ENCODE measurements at regions not wholly inside any gene's neighbourhood (a gene's known extent, or its start where the extent isn't known, plus 50 kb on each side); places are given as distances from the start of the nearest gene placed in this dataset.
A peak's percentile ranks its signal among the peaks of the same experiment; 100 is the strongest.

DNA sequence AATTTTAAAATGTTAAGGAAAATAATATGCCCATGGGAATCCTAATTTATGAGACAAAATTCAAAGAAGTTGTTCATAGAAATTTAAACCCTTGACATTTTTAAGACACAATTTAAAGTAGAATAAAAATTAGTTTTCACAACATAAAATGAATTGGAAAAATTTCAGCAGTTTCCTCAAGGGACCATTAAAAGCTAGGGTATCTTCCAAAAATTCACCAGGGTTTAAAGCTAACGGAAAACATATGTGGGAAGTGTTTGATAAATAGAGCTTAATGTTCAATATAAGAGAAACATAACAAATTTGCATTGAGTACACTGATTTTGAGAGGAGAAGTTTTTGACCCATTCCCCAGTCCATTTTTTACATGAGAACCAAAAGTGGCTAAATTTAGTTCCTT is 228.9 kb upstream of the TTC29 start:
- Mint-ChIP-seq H3K4me1 (peaks cover 7% of the 10 kb centered on the region), H3K36me3 (no peaks in the 10 kb centered on the region), H3K4me3 (no peak overlapping the region), H3K9me3 (no peaks in the 10 kb centered on the region), H3K27me3 (ENCODE audit: low read depth) (no peaks in the 10 kb centered on the region), H3K27ac (no peak overlapping the region)
- ChIA-PET CTCF (no interaction called here), POLR2A (no interaction called here)
- TF ChIP-seq, protein P1, sequence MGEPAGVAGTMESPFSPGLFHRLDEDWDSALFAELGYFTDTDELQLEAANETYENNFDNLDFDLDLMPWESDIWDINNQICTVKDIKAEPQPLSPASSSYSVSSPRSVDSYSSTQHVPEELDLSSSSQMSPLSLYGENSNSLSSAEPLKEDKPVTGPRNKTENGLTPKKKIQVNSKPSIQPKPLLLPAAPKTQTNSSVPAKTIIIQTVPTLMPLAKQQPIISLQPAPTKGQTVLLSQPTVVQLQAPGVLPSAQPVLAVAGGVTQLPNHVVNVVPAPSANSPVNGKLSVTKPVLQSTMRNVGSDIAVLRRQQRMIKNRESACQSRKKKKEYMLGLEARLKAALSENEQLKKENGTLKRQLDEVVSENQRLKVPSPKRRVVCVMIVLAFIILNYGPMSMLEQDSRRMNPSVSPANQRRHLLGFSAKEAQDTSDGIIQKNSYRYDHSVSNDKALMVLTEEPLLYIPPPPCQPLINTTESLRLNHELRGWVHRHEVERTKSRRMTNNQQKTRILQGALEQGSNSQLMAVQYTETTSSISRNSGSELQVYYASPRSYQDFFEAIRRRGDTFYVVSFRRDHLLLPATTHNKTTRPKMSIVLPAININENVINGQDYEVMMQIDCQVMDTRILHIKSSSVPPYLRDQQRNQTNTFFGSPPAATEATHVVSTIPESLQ (CRISPR knock-in tag; IDR thresholded peaks at IDR 0.05): no peak
- ATAC-seq (no peak), DNase-seq (ENCODE audit: low spot score) (no peak)

DNA sequence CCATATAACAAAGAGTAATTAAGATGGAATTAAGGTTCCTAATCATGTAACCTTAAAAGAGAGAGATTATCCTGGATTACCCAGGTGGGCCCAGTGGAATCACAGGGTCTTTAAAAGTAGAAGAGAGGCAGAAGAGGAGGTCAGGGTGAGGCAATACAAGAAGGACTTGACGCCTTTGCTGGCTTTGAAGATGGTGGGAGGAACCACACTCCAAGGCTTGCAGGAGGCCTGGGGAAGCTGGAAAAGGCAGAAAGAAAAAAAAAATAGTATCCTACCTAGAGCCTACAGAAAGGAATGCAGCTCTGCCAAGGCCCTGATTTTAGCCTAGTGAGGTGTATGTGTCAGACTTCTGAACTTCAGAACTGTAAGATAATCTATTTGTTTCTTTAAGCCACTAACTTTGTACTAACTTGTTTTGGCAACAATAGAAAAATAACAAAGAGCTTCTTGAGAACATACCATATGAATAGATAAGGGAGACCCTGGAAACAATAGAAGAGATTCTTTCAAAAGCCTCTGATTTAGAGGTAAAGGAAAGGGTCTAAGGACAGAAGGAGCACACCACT is 229.9 kb upstream of the TTC29 start:
- CTCF ChIA-PET: interaction anchor here (1.0 kb wide), 1 partner anchor 15 kb away, joined by 11 read pairs; no protein-coding TSS in a partner anchor
- H3K9me3 Mint-ChIP-seq: no peaks in the 10 kb centered on the region
- POLR2A ChIA-PET: no interaction called here
- H3K27me3 Mint-ChIP-seq (ENCODE audit: low read depth): no peaks in the 10 kb centered on the region
- peaks cover 7% of the 10 kb centered on the region for H3K4me1 Mint-ChIP-seq
- DNase-seq (ENCODE audit: low spot score) (no peak), ATAC-seq (peak; percentile 28; the same call in 1 of the 2 replicates)
- TF ChIP-seq, protein P2, sequence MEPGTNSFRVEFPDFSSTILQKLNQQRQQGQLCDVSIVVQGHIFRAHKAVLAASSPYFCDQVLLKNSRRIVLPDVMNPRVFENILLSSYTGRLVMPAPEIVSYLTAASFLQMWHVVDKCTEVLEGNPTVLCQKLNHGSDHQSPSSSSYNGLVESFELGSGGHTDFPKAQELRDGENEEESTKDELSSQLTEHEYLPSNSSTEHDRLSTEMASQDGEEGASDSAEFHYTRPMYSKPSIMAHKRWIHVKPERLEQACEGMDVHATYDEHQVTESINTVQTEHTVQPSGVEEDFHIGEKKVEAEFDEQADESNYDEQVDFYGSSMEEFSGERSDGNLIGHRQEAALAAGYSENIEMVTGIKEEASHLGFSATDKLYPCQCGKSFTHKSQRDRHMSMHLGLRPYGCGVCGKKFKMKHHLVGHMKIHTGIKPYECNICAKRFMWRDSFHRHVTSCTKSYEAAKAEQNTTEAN (CRISPR knock-in tag; IDR thresholded peaks at IDR 0.05): no peak
- TF ChIP-seq FOXP1 (CRISPR knock-in tag; IDR thresholded peaks at IDR 0.05; ENCODE audit: borderline replicate concordance): no peak
- no peak for TF ChIP-seq SMAD3 (CRISPR knock-in tag; IDR thresholded peaks at IDR 0.05; ENCODE audit: borderline replicate concordance)
- TF ChIP-seq HMGA2 (CRISPR knock-in tag; IDR thresholded peaks at IDR 0.05): no peak
- TF ChIP-seq ATF1 (CRISPR knock-in tag; IDR thresholded peaks at IDR 0.05): no peak
- TF ChIP-seq, protein P3, sequence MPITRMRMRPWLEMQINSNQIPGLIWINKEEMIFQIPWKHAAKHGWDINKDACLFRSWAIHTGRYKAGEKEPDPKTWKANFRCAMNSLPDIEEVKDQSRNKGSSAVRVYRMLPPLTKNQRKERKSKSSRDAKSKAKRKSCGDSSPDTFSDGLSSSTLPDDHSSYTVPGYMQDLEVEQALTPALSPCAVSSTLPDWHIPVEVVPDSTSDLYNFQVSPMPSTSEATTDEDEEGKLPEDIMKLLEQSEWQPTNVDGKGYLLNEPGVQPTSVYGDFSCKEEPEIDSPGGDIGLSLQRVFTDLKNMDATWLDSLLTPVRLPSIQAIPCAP (CRISPR knock-in tag; IDR thresholded peaks at IDR 0.05): no peak
- TF ChIP-seq SOX15 (CRISPR knock-in tag; IDR thresholded peaks at IDR 0.05): no peak
- no peak for TF ChIP-seq ZNF416 (CRISPR knock-in tag; IDR thresholded peaks at IDR 0.05)
- TF ChIP-seq NR1H2 (CRISPR knock-in tag; IDR thresholded peaks at IDR 0.05): no peak
- no peak for TF ChIP-seq KAT7 (CRISPR knock-in tag; IDR thresholded peaks at IDR 0.05; ENCODE audit: borderline replicate concordance)
- TF ChIP-seq, protein P4, sequence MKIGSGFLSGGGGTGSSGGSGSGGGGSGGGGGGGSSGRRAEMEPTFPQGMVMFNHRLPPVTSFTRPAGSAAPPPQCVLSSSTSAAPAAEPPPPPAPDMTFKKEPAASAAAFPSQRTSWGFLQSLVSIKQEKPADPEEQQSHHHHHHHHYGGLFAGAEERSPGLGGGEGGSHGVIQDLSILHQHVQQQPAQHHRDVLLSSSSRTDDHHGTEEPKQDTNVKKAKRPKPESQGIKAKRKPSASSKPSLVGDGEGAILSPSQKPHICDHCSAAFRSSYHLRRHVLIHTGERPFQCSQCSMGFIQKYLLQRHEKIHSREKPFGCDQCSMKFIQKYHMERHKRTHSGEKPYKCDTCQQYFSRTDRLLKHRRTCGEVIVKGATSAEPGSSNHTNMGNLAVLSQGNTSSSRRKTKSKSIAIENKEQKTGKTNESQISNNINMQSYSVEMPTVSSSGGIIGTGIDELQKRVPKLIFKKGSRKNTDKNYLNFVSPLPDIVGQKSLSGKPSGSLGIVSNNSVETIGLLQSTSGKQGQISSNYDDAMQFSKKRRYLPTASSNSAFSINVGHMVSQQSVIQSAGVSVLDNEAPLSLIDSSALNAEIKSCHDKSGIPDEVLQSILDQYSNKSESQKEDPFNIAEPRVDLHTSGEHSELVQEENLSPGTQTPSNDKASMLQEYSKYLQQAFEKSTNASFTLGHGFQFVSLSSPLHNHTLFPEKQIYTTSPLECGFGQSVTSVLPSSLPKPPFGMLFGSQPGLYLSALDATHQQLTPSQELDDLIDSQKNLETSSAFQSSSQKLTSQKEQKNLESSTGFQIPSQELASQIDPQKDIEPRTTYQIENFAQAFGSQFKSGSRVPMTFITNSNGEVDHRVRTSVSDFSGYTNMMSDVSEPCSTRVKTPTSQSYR (CRISPR knock-in tag; IDR thresholded peaks at IDR 0.05): no peak
- no peak for TF ChIP-seq NR2C2 (CRISPR knock-in tag; IDR thresholded peaks at IDR 0.05)
- no peak for TF ChIP-seq RORB (CRISPR knock-in tag; IDR thresholded peaks at IDR 0.05)
- no peak for TF ChIP-seq ZNF671 (CRISPR knock-in tag; IDR thresholded peaks at IDR 0.05)
- TF ChIP-seq TP53 (CRISPR knock-in tag; IDR thresholded peaks at IDR 0.05): no peak
- TF ChIP-seq JAZF1 (CRISPR knock-in tag; IDR thresholded peaks at IDR 0.05): no peak
- TF ChIP-seq GRHL2 (CRISPR knock-in tag; IDR thresholded peaks at IDR 0.05; ENCODE audit: insufficient replicate concordance, severe bottlenecking): no peak
- TF ChIP-seq, protein P5, sequence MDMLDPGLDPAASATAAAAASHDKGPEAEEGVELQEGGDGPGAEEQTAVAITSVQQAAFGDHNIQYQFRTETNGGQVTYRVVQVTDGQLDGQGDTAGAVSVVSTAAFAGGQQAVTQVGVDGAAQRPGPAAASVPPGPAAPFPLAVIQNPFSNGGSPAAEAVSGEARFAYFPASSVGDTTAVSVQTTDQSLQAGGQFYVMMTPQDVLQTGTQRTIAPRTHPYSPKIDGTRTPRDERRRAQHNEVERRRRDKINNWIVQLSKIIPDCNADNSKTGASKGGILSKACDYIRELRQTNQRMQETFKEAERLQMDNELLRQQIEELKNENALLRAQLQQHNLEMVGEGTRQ (CRISPR knock-in tag; IDR thresholded peaks at IDR 0.05): no peak
- TF ChIP-seq, protein P6, sequence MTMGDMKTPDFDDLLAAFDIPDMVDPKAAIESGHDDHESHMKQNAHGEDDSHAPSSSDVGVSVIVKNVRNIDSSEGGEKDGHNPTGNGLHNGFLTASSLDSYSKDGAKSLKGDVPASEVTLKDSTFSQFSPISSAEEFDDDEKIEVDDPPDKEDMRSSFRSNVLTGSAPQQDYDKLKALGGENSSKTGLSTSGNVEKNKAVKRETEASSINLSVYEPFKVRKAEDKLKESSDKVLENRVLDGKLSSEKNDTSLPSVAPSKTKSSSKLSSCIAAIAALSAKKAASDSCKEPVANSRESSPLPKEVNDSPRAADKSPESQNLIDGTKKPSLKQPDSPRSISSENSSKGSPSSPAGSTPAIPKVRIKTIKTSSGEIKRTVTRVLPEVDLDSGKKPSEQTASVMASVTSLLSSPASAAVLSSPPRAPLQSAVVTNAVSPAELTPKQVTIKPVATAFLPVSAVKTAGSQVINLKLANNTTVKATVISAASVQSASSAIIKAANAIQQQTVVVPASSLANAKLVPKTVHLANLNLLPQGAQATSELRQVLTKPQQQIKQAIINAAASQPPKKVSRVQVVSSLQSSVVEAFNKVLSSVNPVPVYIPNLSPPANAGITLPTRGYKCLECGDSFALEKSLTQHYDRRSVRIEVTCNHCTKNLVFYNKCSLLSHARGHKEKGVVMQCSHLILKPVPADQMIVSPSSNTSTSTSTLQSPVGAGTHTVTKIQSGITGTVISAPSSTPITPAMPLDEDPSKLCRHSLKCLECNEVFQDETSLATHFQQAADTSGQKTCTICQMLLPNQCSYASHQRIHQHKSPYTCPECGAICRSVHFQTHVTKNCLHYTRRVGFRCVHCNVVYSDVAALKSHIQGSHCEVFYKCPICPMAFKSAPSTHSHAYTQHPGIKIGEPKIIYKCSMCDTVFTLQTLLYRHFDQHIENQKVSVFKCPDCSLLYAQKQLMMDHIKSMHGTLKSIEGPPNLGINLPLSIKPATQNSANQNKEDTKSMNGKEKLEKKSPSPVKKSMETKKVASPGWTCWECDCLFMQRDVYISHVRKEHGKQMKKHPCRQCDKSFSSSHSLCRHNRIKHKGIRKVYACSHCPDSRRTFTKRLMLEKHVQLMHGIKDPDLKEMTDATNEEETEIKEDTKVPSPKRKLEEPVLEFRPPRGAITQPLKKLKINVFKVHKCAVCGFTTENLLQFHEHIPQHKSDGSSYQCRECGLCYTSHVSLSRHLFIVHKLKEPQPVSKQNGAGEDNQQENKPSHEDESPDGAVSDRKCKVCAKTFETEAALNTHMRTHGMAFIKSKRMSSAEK (CRISPR knock-in tag; IDR thresholded peaks at IDR 0.05; ENCODE audit: borderline replicate concordance): no peak
- H3K36me3 Mint-ChIP-seq: no peaks in the 10 kb centered on the region
- no peak overlapping the region for H3K27ac Mint-ChIP-seq
- H3K4me3 Mint-ChIP-seq: no peak overlapping the region

Measured in WTC11 (cell line).